HG02623 (cell line): ENCODE measurements at regions not wholly inside any gene's neighbourhood (a gene's known extent, or its start where the extent isn't known, plus 50 kb on each side); places are given as distances from the start of the nearest gene placed in this dataset.

ENCODE experiments used
- ATAC-seq: cut with Tn5 transposase; IDR thresholded peaks from one replicate; pipeline ENCODE4 v1.9.1; 2021; ENCODE audit warnings: moderate library complexity; ENCODE audit not compliant: unreplicated experiment

GRCh38 chrX:20393944-20394343 lies 127.2 kb upstream of the RPS6KA3 start:
- ATAC-seq = no peak

- ATAC-seq = no peak
These were observed 121.9 kb upstream of the RPS6KA3 start for GRCh38 chrX:20388594-20388993.

- no peak for ATAC-seq
These were observed 116.8 kb upstream of the RPS6KA3 start for GRCh38 chrX:20383477-20383876.

- peak; percentile 50 for ATAC-seq
These were observed 116.0 kb upstream of the RPS6KA3 start for GRCh38 chrX:20382518-20383297.

GRCh38 chrX:20382082-20382481 lies 115.4 kb upstream of the RPS6KA3 start:
- ATAC-seq = no peak

- ATAC-seq = no peak
These were observed 111.7 kb upstream of the RPS6KA3 start for GRCh38 chrX:20378233-20378920.

- no peak for ATAC-seq
These were observed 108.3 kb upstream of the RPS6KA3 start for GRCh38 chrX:20374900-20375438.

- no peak for ATAC-seq
These were observed 107.7 kb upstream of the RPS6KA3 start for GRCh38 chrX:20374450-20374849.

- no peak for ATAC-seq
These were observed 106.4 kb upstream of the RPS6KA3 start for GRCh38 chrX:20373063-20373462.

GRCh38 chrX:20372533-20372932 lies 105.8 kb upstream of the RPS6KA3 start:
- ATAC-seq = no peak

GRCh38 chrX:20369468-20369867 lies 102.8 kb upstream of the RPS6KA3 start:
- no peak for ATAC-seq

- ATAC-seq = no peak
These were observed 97.5 kb upstream of the RPS6KA3 start for GRCh38 chrX:20364238-20364637.

- no peak for ATAC-seq
These were observed 96.6 kb upstream of the RPS6KA3 start for GRCh38 chrX:20363275-20363674.

GRCh38 chrX:20362268-20363267 lies 95.9 kb upstream of the RPS6KA3 start:
- ATAC-seq = no peak

GRCh38 chrX:20361890-20362262 lies 95.2 kb upstream of the RPS6KA3 start:
- no peak for ATAC-seq

GRCh38 chrX:20361081-20361889 lies 94.6 kb upstream of the RPS6KA3 start:
- no peak for ATAC-seq

GRCh38 chrX:20355187-20355586 lies 88.5 kb upstream of the RPS6KA3 start:
- no peak for ATAC-seq

- ATAC-seq = no peak
These were observed 87.8 kb upstream of the RPS6KA3 start for GRCh38 chrX:20354505-20354904.

GRCh38 chrX:20352935-20353336 lies 86.2 kb upstream of the RPS6KA3 start:
- ATAC-seq = peak; percentile 50

- no peak for ATAC-seq
These were observed 85.8 kb upstream of the RPS6KA3 start for GRCh38 chrX:20352504-20352903.
